Stimulated activated CD4-positive, alpha-beta T cell treated with anti-CD3 and anti-CD28 coated beads, Interleukin-15, amount 100 ng/mL, for 24 hours (primary cell): ENCODE measurements at regions not wholly inside any gene's neighbourhood (a gene's known extent, or its start where the extent isn't known, plus 50 kb on each side); places are given as distances from the start of the nearest gene placed in this dataset.

Experiments used
- DNase-seq: peaks from one replicate; pipeline ENCODE4 v3.0.0-alpha.2; 2020

- DNase-seq, result no peak
Observed at GRCh38 chr5:175162036-175162435, 281.9 kb downstream of the DRD1 start.

DNA sequence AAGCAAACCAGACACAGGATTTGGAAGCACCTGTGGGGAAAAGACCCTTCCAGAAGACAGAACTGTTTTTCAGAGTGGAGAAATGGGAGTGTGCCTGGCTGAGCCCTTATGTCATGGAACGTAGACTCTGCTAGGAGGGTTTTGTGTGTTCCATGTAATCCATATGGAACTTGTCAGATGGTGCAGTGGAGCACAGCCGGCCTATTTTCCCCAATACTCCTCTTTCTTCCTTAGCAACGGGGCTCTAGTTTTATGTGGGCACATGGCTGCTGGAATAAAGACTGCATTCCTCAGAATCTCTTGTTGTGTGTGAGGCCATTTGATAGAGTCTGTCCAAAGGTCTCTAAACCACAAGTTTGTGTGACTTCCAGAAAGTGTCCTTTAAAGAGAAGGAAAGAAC is 284.0 kb downstream of the DRD1 start:
- no peak for DNase-seq

- DNase-seq, result no peak
Observed at GRCh38 chr5:175148636-175149172, 295.3 kb downstream of the DRD1 start.

DNA sequence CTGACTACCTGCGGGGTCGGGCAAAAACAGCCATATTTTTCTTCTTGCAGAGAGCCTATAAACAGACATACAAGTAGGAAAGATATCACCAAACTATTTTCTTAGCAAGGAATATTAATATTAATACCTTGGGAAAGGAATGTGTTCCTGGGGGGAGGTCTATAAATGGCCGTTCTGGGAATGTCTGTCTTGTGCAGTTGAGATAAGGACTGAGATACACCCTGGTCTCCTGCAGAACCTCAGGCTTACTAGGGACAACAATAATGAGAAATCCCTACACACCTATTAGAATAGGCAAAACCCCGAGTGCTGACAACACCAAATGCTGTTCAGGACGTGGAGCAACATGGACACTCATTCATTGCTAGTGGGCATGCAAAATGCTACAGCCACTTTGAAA is 297.2 kb downstream of the DRD1 start:
- no peak for DNase-seq

DNA sequence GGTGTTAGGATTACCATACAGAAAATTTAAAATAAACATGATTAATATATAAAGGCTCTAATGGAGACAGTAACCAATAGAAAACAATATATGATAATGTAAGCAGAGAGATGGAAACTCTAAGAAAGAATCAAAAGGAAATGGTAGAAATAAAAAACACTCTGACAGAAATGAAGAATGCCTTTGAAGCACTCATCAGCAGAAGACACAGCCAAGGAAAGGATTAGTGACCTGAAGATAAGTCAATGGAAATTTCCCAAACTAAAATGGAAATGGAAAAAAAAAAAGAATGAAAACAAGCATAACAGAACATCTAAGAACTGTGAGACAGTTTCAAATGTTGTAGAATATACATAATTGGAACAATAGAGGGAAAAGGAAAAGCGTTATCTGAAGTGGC is 302.6 kb downstream of the DRD1 start:
- DNase-seq, result no peak

DNA sequence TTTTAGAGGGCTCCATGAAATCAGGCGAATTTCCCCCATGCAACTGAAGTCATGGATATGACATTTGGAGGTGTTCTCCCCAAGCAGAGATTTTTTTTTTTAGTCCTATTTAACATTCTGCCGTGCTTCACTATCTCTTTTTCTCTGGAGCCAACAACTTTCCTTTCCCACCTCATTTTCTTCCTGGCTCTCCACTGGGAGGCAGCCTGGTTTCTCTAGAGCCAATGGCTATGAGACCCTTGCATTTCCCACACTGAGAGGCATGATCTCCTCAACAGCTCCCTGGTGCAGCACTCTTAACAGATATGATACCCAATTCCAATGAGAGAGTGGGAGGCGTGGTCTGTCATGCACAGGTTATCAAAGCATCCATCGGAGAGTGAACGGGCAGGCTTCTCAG is 310.8 kb downstream of the DRD1 start:
- no peak for DNase-seq

- DNase-seq, result no peak
Observed at GRCh38 chr5:175131432-175131831, 312.6 kb downstream of the DRD1 start.

DNA sequence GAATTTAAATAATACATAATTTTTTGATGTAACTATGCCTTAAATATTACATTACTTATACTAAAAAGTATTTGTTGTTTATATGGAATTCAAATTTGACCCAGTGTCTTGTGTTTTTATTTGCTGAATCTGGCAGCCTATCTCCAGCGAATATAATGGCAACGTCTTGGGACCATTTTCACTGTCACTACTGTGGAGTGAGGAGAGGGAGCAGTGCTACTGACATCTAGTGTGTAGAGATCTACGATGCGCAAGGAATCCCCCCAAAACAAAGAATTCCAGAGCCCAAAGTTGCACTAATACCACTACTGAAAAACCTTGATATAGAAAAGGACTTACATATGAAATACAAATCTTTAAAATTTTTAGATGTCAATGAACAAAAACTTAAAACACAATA is 314.4 kb downstream of the DRD1 start:
- no peak for DNase-seq

GRCh38 chr5:175129121-175129520 is 314.9 kb downstream of the DRD1 start:
- no peak for DNase-seq

GRCh38 chr5:175124821-175125220 is 319.2 kb downstream of the DRD1 start:
- DNase-seq, result no peak

GRCh38 chr5:175124251-175124813 is 319.6 kb downstream of the DRD1 start:
- DNase-seq, result no peak

GRCh38 chr5:175123542-175123941 is 320.4 kb downstream of the DRD1 start:
- no peak for DNase-seq

GRCh38 chr5:175121457-175121856 is 322.5 kb downstream of the DRD1 start:
- DNase-seq, result no peak

GRCh38 chr5:175120412-175120811 is 323.6 kb downstream of the DRD1 start:
- no peak for DNase-seq

DNA sequence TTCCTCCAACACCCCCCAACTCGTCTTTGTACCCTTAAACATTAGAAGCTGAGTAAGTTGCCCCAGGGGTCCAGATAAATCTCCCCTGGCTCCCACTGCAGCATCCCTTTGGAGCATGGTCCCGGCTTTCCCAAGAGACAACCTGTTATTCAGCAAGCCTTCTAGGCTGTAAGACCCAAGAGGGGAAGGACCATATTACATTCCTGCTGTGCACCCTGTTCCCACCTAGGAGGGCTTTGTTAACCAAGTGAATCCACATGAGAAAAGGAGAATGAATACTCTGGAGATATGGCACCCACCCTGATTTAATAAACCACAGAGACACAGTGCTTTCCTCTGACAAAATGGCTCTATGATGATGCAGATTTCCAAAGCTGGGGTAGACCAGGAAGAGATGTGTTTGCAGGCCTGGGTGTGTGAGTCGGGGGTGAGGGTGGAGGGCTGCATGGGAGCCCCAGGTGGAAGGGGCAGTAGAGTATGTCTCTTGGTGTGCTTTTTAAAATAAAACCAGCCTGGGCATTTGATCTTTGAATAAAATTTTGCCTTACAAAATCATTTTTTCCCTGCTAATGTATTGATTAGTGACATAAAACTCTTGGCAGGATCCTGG is 325.2 kb downstream of the DRD1 start:
- DNase-seq, result no peak

DNA sequence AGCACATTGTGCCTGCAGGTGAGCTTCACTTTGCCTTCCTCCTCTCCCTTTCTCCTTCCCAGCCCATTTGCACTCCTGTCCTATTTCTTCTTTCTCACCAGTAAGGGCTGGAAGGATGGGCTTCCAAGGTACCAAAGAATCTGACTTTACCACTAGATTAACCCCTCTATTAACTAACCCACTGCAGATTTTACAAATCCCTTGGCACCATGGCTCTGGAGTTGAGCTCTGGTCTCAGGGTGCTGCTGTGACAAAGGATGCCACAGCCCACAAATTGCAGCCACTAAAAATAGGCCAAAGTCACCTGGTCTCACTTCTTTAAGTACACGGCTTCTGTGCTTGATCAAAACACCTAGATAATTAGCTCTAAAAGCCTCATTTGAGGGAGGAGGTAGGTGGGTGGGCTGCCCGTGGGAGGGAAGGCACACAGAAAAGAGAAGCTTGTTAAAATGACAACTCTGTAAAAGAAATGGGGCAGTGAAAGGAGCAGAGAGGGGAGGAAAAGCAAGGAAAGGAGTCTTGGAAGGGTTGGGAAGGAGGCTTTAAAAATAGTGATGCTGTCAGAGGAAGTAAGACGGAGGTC is 327.4 kb downstream of the DRD1 start:
- DNase-seq, result no peak

- no peak for DNase-seq
Observed at GRCh38 chr5:175115831-175116230, 328.2 kb downstream of the DRD1 start.

DNA sequence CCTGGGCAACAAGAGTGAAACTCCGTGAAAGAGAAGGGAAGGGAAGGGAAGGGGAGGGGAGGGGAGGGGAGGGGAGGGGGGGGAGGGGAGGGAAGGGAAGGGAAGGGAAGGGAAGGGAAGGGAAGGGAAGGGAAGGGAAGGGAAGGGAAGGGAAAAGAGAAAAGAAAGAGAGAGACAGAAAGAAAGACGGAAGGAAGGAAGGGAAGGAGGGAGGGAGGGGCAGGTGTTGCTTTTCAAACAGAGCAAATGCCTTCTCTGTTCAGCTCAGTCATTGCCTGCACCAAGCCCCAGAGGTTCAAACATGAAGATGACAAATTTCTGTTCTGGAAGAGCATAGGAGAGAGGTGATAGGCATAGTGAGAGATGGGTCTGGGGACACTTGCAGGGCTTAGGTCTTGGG is 330.0 kb downstream of the DRD1 start:
- no peak for DNase-seq

DNA sequence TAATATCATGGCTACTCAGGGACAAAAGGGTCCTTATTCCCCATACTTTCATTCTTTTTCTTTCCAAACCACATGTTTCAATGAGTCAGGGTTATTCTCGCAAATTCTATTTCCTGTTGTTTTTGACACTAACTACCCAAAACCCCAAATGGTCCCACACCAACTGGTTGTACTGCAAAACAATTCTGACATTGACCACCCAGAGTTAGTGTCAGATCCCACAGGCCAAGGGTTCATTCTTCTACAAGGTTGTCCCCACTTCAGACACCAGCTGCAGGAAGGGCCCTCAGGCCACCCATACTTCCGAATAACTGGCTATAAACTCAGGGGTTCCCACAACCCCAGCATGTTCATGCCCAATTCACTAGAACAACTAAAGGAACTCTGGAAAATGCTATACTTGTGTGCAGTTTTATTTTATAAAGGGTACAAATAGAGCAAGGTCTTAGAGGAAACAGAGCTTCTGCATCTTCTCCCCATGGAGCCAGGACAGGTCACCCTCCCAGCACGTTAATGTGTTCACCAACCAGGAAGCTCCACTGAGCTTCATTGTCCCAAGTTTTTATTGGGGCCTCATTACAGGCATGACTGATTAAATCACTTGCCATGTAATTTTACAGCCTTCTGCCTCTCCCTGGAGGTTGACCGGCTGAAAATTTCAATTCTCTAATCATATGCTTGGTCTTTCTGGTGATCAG is 334.8 kb downstream of the DRD1 start:
- no peak for DNase-seq

DNA sequence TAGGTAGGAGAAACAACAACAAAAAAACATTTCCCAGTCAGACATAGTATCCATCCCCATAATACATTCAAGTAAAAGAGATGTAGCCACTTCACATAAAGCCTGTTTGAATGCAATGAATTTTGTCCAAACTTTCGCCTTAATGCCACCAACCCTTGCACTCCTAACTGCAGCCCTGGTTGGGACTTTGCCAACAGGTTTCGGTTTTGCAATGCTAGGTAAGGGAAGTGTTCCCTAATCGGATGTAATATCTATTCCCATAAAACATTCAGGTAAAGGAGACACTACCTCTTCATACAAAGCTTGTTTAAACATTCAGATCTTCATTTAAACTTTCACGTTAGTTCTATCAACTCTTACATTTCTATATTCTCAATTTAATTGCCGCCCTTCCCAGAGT is 336.1 kb downstream of the DRD1 start:
- no peak for DNase-seq

GRCh38 chr5:175107028-175107588 is 336.9 kb downstream of the DRD1 start:
- DNase-seq, result no peak

DNA sequence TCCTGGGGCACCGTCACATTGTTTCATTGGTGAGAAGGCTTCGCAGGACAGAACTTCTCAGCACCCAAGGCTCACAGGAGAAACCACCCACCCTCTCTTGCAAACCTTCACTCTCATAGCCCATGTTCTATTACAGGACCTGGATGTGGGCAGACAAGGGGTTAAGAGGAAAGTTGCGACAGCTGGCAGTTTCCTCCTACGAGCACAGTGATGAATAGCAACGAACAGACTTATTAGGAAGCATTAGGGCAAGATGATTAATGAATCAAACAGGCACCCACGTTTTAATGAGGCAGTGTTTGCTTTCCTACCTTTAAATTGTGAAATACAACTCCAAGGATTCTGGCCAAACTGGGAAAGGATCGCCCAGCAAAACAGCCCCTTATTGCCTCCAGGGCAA is 339.3 kb downstream of the DRD1 start:
- DNase-seq, result no peak

GRCh38 chr5:175103746-175104145 is 340.2 kb downstream of the DRD1 start:
- no peak for DNase-seq

- DNase-seq, result no peak
Observed at GRCh38 chr5:175102717-175103116, 341.3 kb downstream of the DRD1 start.
